Gastroesophageal sphincter (tissue), 3 donors: ENCODE measurements at regions not wholly inside any gene's neighbourhood (a gene's known extent, or its start where the extent isn't known, plus 50 kb on each side); places are given as distances from the start of the nearest gene placed in this dataset.

Experiments used
- EP300 ChIP-seq: sonication (generic); formaldehyde crosslinking; IDR thresholded peaks from one replicate; pipeline ENCODE4 v1.6.1; 2017; ENCODE audit warnings: antibody characterized with exemption, mild to moderate bottlenecking
- POLR2AphosphoS5 ChIP-seq: sonication (generic); formaldehyde crosslinking; IDR thresholded peaks from one replicate; pipeline ENCODE4 v1.6.1; 2017; ENCODE audit warnings: antibody characterized with exemption
- TF ChIP-seq, protein P1 (sequence below), 4 experiments: fragments of 200-600 bp in 2 of 4; fragments of 450-650 bp in 2 of 4; sonication (generic) in 1 of 4; IDR thresholded peaks; one replicate each; pipeline ENCODE4 v1.5.1; 2017 to 2019; ENCODE audit warnings: antibody characterized with exemption in 4 of 4, mild to moderate bottlenecking in 2 of 4, moderate library complexity in 2 of 4

- TF ChIP-seq, protein P1, sequence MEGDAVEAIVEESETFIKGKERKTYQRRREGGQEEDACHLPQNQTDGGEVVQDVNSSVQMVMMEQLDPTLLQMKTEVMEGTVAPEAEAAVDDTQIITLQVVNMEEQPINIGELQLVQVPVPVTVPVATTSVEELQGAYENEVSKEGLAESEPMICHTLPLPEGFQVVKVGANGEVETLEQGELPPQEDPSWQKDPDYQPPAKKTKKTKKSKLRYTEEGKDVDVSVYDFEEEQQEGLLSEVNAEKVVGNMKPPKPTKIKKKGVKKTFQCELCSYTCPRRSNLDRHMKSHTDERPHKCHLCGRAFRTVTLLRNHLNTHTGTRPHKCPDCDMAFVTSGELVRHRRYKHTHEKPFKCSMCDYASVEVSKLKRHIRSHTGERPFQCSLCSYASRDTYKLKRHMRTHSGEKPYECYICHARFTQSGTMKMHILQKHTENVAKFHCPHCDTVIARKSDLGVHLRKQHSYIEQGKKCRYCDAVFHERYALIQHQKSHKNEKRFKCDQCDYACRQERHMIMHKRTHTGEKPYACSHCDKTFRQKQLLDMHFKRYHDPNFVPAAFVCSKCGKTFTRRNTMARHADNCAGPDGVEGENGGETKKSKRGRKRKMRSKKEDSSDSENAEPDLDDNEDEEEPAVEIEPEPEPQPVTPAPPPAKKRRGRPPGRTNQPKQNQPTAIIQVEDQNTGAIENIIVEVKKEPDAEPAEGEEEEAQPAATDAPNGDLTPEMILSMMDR (IDR thresholded peaks at IDR 0.05) = no peak
- TF ChIP-seq POLR2AphosphoS5 = no peak
- no peak for TF ChIP-seq EP300
Observed at GRCh38 chr1:19560480-19560879, 75.1 kb upstream of the CAPZB start.
